GM19351 (cell line): ENCODE measurements at regions not wholly inside any gene's neighbourhood (a gene's known extent, or its start where the extent isn't known, plus 50 kb on each side); places are given as distances from the start of the nearest gene placed in this dataset.
"Not testable (repeated sequence)": the region's sequence is repeated elsewhere in the genome, so short reads cannot be mapped to it uniquely, and the experiment has no call there.

Experiments used
- ATAC-seq: cut with Tn5 transposase; IDR thresholded peaks from one replicate; pipeline ENCODE4 v1.9.1; 2021; ENCODE audit warnings: mild to moderate bottlenecking, moderate library complexity; ENCODE audit not compliant: unreplicated experiment

GRCh38 chr13:70817576-70817975, 709.3 kb upstream of the KLHL1 start:
- ATAC-seq = no peak

- ATAC-seq = no peak
Observed at GRCh38 chr13:70816853-70817252, 708.6 kb upstream of the KLHL1 start.

GRCh38 chr13:70814684-70815083, 706.4 kb upstream of the KLHL1 start:
- ATAC-seq = no peak

- no peak for ATAC-seq
Observed at GRCh38 chr13:70812481-70812880, 704.2 kb upstream of the KLHL1 start.

- ATAC-seq = no peak
Observed at GRCh38 chr13:70809588-70809987, 701.3 kb upstream of the KLHL1 start.

GRCh38 chr13:70798385-70798784, 690.1 kb upstream of the KLHL1 start:
- no peak for ATAC-seq

- ATAC-seq = no peak
Observed at GRCh38 chr13:70795484-70795883, 687.2 kb upstream of the KLHL1 start.

GRCh38 chr13:70792121-70792520, 683.9 kb upstream of the KLHL1 start:
- no peak for ATAC-seq

GRCh38 chr13:70789751-70790150, 681.5 kb upstream of the KLHL1 start:
- ATAC-seq = no peak

GRCh38 chr13:70788074-70788473, 679.8 kb upstream of the KLHL1 start:
- no peak for ATAC-seq

- no peak for ATAC-seq
Observed at GRCh38 chr13:70784207-70784989, 676.1 kb upstream of the KLHL1 start.

GRCh38 chr13:70769817-70770216, 661.6 kb upstream of the KLHL1 start:
- no peak for ATAC-seq

- no peak for ATAC-seq
Observed at GRCh38 chr13:70758932-70759331, 650.7 kb upstream of the KLHL1 start.

GRCh38 chr13:70756088-70756487, 647.8 kb upstream of the KLHL1 start:
- no peak for ATAC-seq

- no peak for ATAC-seq
Observed at GRCh38 chr13:70755456-70755855, 647.2 kb upstream of the KLHL1 start.

- no peak for ATAC-seq
Observed at GRCh38 chr13:70747262-70747661, 639.0 kb upstream of the KLHL1 start.

- not testable (repeated sequence) for ATAC-seq
Observed at GRCh38 chr13:70746469-70746868, 638.2 kb upstream of the KLHL1 start.

- ATAC-seq = no peak
Observed at GRCh38 chr13:70736622-70737317, 628.5 kb upstream of the KLHL1 start.

GRCh38 chr13:70732611-70733010, 624.4 kb upstream of the KLHL1 start:
- no peak for ATAC-seq

- ATAC-seq = no peak
Observed at GRCh38 chr13:70729369-70729768, 621.1 kb upstream of the KLHL1 start.

GRCh38 chr13:70723732-70724131, 615.5 kb upstream of the KLHL1 start:
- no peak for ATAC-seq

- ATAC-seq = no peak
Observed at GRCh38 chr13:70720386-70720785, 612.1 kb upstream of the KLHL1 start.
